H9 (cell line): ENCODE measurements at regions not wholly inside any gene's neighbourhood (a gene's known extent, or its start where the extent isn't known, plus 50 kb on each side); places are given as distances from the start of the nearest gene placed in this dataset.

Experiments used
- DNase-seq: peaks from one replicate; pipeline ENCODE4 v3.0.0-alpha.2; 2017
- H2AFZ ChIP-seq: one replicate; pipeline ENCODE4 v1.6.1; 2013; ENCODE audit warnings: mild to moderate bottlenecking, low read length, control low read depth, moderate library complexity
- H2AK5ac ChIP-seq: 2 replicates; pipeline ENCODE4 v1.6.1; 2013; ENCODE audit warnings: low read length, control low read depth, mixed read lengths; ENCODE audit not compliant: insufficient read length
- H2BK120ac ChIP-seq: one replicate; pipeline ENCODE4 v1.6.1; 2013; ENCODE audit warnings: low read depth, mild to moderate bottlenecking, low read length, control low read depth, inconsistent platforms; ENCODE audit not compliant: poor library complexity, severe bottlenecking
- H2BK12ac ChIP-seq: 2 replicates; pipeline ENCODE4 v1.6.1; 2013; ENCODE audit warnings: low read length, control low read depth, mixed read lengths, low read depth; ENCODE audit not compliant: insufficient read length
- H2BK15ac ChIP-seq: 2 replicates; pipeline ENCODE4 v1.6.1; 2013; ENCODE audit warnings: low read depth, low read length, control low read depth
- H2BK20ac ChIP-seq: one replicate; pipeline ENCODE4 v1.6.1; 2013; ENCODE audit warnings: low read depth, mild to moderate bottlenecking, low read length, control low read depth, inconsistent platforms; ENCODE audit not compliant: poor library complexity, severe bottlenecking
- H2BK5ac ChIP-seq: 2 replicates; pipeline ENCODE4 v1.6.1; 2013; ENCODE audit warnings: low read length, control low read depth, mixed read lengths; ENCODE audit not compliant: insufficient read length
- H3K14ac ChIP-seq: 2 replicates; pipeline ENCODE4 v1.6.1; 2013; ENCODE audit warnings: low read length, control low read depth; ENCODE audit not compliant: insufficient read depth
- H3K18ac ChIP-seq: 2 replicates; pipeline ENCODE4 v1.6.1; 2013; ENCODE audit warnings: low read depth, mild to moderate bottlenecking, mixed read lengths, low read length, control low read depth; ENCODE audit not compliant: insufficient read length
- H3K23ac ChIP-seq: 2 replicates; pipeline ENCODE4 v1.6.1; 2013; ENCODE audit warnings: low read length, control low read depth, mixed read lengths, low read depth; ENCODE audit not compliant: insufficient read length
- H3K23me2 ChIP-seq: 2 replicates; pipeline ENCODE4 v1.6.1; 2013; ENCODE audit warnings: low read depth, mild to moderate bottlenecking, mixed read lengths, low read length, control low read depth; ENCODE audit not compliant: insufficient read length, poor library complexity, severe bottlenecking
- H3K27ac ChIP-seq: 2 replicates; pipeline ENCODE4 v1.5.1; 2013; ENCODE audit warnings: low read length, control low read depth, mixed read lengths, low read depth; ENCODE audit not compliant: insufficient read length
- H3K27me3 ChIP-seq: 2 replicates; pipeline ENCODE4 v1.6.1; 2013; ENCODE audit warnings: low read length, control low read depth, inconsistent platforms; ENCODE audit not compliant: insufficient read depth
- H3K4ac ChIP-seq: 2 replicates; pipeline ENCODE4 v1.6.1; 2013; ENCODE audit warnings: low read depth, mild to moderate bottlenecking, control low read depth, inconsistent platforms, low read length, moderate library complexity
- H3K4me1 ChIP-seq: 2 replicates; pipeline ENCODE4 v1.6.1; 2013; ENCODE audit warnings: low read length, control low read depth, inconsistent platforms; ENCODE audit not compliant: insufficient read depth
- H3K4me2 ChIP-seq: 2 replicates; pipeline ENCODE4 v1.6.1; 2013; ENCODE audit warnings: low read length, control low read depth, mixed read lengths; ENCODE audit not compliant: insufficient read length, insufficient read depth
- H3K56ac ChIP-seq: 2 replicates; pipeline ENCODE4 v1.6.1; 2013; ENCODE audit warnings: low read depth, mild to moderate bottlenecking, mixed read lengths, low read length, control low read depth; ENCODE audit not compliant: insufficient read length
- H3K79me1 ChIP-seq: 2 replicates; pipeline ENCODE4 v1.6.1; 2013; ENCODE audit warnings: low read depth, mild to moderate bottlenecking, moderate library complexity, low read length, control low read depth, inconsistent platforms; ENCODE audit not compliant: insufficient read depth, poor library complexity, severe bottlenecking
- H3K79me2 ChIP-seq: 2 replicates; pipeline ENCODE4 v1.6.1; 2013; ENCODE audit warnings: low read length, control low read depth, inconsistent platforms; ENCODE audit not compliant: insufficient read depth
- H3K9ac ChIP-seq: 2 replicates; pipeline ENCODE4 v1.6.1; 2013; ENCODE audit warnings: low read length, control low read depth, mixed read lengths; ENCODE audit not compliant: insufficient read length; ENCODE audit errors: extremely low read depth
- H3K9me3 ChIP-seq: one replicate; pipeline ENCODE4 v1.6.1; 2013; ENCODE audit warnings: low read depth, low read length, inconsistent platforms; ENCODE audit not compliant: control insufficient read depth
- H3T11ph ChIP-seq: one replicate; pipeline ENCODE4 v1.6.1; 2013; ENCODE audit warnings: mild to moderate bottlenecking, low read length, control low read depth, inconsistent platforms
- H4K20me1 ChIP-seq: one replicate; pipeline ENCODE4 v1.6.1; 2013; ENCODE audit not compliant: control insufficient read depth, insufficient read length, insufficient read depth
- H4K5ac ChIP-seq: 2 replicates; pipeline ENCODE4 v1.6.1; 2013; ENCODE audit warnings: low read depth, mild to moderate bottlenecking, mixed read lengths, low read length, control low read depth; ENCODE audit not compliant: insufficient read length
- H4K8ac ChIP-seq: replicated peaks from 2 replicates; pipeline ENCODE4 v1.6.1; 2013; ENCODE audit warnings: low read length, control low read depth, mixed read lengths, low read depth; ENCODE audit not compliant: insufficient read length
- H4K91ac ChIP-seq: 2 replicates; pipeline ENCODE4 v1.6.1; 2013; ENCODE audit warnings: low read depth, mild to moderate bottlenecking, moderate library complexity, mixed read lengths, low read length, control low read depth; ENCODE audit not compliant: insufficient read length
- H3K27ac Mint-ChIP-seq, 3 experiments: 2 replicates in 2 of 3; 3 replicates in 1 of 3; pipeline ENCODE4 v1.8.0; 2020 to 2021; ENCODE audit warnings: mixed read lengths in 3 of 3, mild to moderate bottlenecking in 1 of 3, moderate library complexity in 1 of 3
- H3K27me3 Mint-ChIP-seq: 2 replicates; pipeline ENCODE4 v1.8.0; 2021; ENCODE audit warnings: low read depth, mild to moderate bottlenecking, moderate library complexity, mixed read lengths
- H3K36me3 Mint-ChIP-seq, 3 experiments: 2 replicates in 2 of 3; 3 replicates in 1 of 3; pipeline ENCODE4 v1.8.0; 2020 to 2021; ENCODE audit warnings: low read depth in 3 of 3, mixed read lengths in 3 of 3; ENCODE audit not compliant: insufficient read depth in 1 of 3
- H3K4me1 Mint-ChIP-seq, 2 experiments: 2 replicates each; pipeline ENCODE4 v1.8.0; 2020; ENCODE audit warnings: mixed read lengths in 2 of 2
- H3K4me3 Mint-ChIP-seq, 2 experiments: 2 replicates in 1 of 2; 3 replicates in 1 of 2; pipeline ENCODE4 v1.8.0; 2020 to 2021; ENCODE audit warnings: mild to moderate bottlenecking in 2 of 2, mixed read lengths in 2 of 2, moderate library complexity in 1 of 2
- H3K9me3 Mint-ChIP-seq, 2 experiments: 2 replicates in 1 of 2; 3 replicates in 1 of 2; pipeline ENCODE4 v1.8.0; 2020; ENCODE audit warnings: mild to moderate bottlenecking in 2 of 2, mixed read lengths in 2 of 2, moderate library complexity in 1 of 2
- CTCF ChIP-seq: fragments of 200-600 bp; sonication (generic); conservative IDR thresholded peaks from 3 replicates; pipeline ENCODE4 v1.8.0; 2021; ENCODE audit warnings: antibody characterized with exemption, mild to moderate bottlenecking
- WGBS: extraction: QIAGEN DNeasy Blood & Tissue Kit; methylation state at CpG from one replicate; pipeline ENCODE4 v1.1.7; 2013; ENCODE audit warnings: missing lambda C conversion rate, low lambda C conversion rate, mixed read lengths; ENCODE audit not compliant: insufficient read length; ENCODE audit errors: extremely low coverage; 5-methylcytosine and 5-hydroxymethylcytosine counted together

DNA sequence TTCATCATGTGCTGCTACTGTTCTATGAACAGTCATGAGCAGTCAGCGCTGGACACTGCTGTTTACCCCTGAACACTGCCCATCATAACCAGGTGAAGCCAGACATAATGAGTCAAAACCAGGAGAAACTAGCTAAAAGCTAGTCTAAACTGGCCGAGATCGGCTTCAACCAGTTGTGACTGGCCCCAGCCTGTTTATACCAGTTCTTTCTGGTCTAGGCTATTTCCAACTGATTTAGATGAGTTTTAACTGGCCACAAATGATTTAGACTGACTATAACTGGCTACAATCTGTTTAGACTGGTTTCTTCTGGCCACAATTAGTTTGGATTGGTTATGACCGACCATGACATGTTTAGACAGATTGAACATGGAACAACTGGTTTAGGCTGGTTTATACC is 348.3 kb upstream of the CAMK1G start:
- no CpG with 5 or more reads among the region's 4 CpGs for WGBS
- H3K27ac Mint-ChIP-seq: no peak overlapping the region
- H2AK5ac ChIP-seq: no peak overlapping the region

More for the DNA sequence above, 348.3 kb upstream of the CAMK1G start:
- H4K5ac ChIP-seq: no peak overlapping the region
- no peak overlapping the region for H4K91ac ChIP-seq
- H4K8ac ChIP-seq: no peak overlapping the region
- no peak overlapping the region for H3K18ac ChIP-seq
- H3K23ac ChIP-seq: no peak overlapping the region
- Mint-ChIP-seq H3K36me3 (peaks cover 4 to 13% (median 4%) of the 10 kb centered on the region in 3 experiments; a peak in 6 of 7 replicates), H3K9me3 (peaks cover 8 to 14% of the 10 kb centered on the region in 2 experiments), H3K4me1 (no peaks in the 10 kb centered on the region), H3K4me3 (no peak overlapping the region), H3K27me3 (peaks cover 2% of the 10 kb centered on the region)
- no peaks in the 10 kb centered on the region for H3K9me3 ChIP-seq
- H3K4ac ChIP-seq: no peak overlapping the region
- DNase-seq: no peak
- no peak overlapping the region for H3T11ph ChIP-seq
- H3K56ac ChIP-seq: no peak overlapping the region
- no peak overlapping the region for H2BK120ac ChIP-seq
- no peaks in the 10 kb centered on the region for H3K4me1 ChIP-seq
- H3K27ac ChIP-seq: no peak overlapping the region
- no peak overlapping the region for H2BK5ac ChIP-seq
- H3K14ac ChIP-seq: no peak overlapping the region
- no peak overlapping the region for H3K9ac ChIP-seq
- no peaks in the 10 kb centered on the region for H3K79me1 ChIP-seq
- H3K27me3 ChIP-seq: no peaks in the 10 kb centered on the region
- H4K20me1 ChIP-seq: no peaks in the 10 kb centered on the region
- H3K23me2 ChIP-seq: no peaks in the 10 kb centered on the region
- no peak overlapping the region for H2BK15ac ChIP-seq
- TF ChIP-seq CTCF: no peak
- no peaks in the 10 kb centered on the region for H3K79me2 ChIP-seq
- no peak overlapping the region for H3K4me2 ChIP-seq
- no peak overlapping the region for H2BK20ac ChIP-seq
- no peak overlapping the region for H2BK12ac ChIP-seq
- no peak overlapping the region for H2AFZ ChIP-seq
